ENCODE measurements at regions not wholly inside any gene's neighbourhood (a gene's known extent, or its start where the extent isn't known, plus 50 kb on each side); places are given as distances from the start of the nearest gene placed in this dataset.

DNA sequence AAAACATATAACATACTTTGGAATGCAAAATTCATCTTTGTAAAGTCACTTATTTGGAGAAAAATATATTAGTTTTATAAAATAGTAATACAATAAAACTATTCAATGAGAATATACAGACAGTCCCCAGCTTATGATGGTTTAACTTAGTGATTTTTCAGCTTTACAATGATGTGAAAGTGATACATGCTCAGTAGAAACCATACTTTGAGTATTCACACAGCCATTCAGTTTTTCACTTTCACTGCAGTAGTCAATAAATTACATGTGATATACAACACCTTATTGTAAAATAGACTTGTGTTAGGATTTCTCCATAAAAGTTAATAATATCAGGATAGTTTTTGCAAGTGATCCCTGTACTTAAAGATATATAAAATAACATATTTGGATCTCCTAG, 436.0 kb downstream of the CENPC start:
- no peak for TF ChIP-seq EZH2 (IDR thresholded peaks at IDR 0.05; ENCODE audit: insufficient read depth, low read length)
- TF ChIP-seq, protein P1, sequence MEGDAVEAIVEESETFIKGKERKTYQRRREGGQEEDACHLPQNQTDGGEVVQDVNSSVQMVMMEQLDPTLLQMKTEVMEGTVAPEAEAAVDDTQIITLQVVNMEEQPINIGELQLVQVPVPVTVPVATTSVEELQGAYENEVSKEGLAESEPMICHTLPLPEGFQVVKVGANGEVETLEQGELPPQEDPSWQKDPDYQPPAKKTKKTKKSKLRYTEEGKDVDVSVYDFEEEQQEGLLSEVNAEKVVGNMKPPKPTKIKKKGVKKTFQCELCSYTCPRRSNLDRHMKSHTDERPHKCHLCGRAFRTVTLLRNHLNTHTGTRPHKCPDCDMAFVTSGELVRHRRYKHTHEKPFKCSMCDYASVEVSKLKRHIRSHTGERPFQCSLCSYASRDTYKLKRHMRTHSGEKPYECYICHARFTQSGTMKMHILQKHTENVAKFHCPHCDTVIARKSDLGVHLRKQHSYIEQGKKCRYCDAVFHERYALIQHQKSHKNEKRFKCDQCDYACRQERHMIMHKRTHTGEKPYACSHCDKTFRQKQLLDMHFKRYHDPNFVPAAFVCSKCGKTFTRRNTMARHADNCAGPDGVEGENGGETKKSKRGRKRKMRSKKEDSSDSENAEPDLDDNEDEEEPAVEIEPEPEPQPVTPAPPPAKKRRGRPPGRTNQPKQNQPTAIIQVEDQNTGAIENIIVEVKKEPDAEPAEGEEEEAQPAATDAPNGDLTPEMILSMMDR (IDR thresholded peaks at IDR 0.05; ENCODE audit: insufficient read depth, low read depth, low read length) = no peak

Data from astrocyte (in vitro differentiated cells and primary cell).